ENCODE measurements at regions not wholly inside any gene's neighbourhood (a gene's known extent, or its start where the extent isn't known, plus 50 kb on each side); places are given as distances from the start of the nearest gene placed in this dataset.

- no peak for TF ChIP-seq CTCF (IDR thresholded peaks at IDR 0.05)
- TF ChIP-seq POLR2A (IDR thresholded peaks at IDR 0.05), result no peak
These were observed 307.9 kb upstream of the MDFIC2 start for GRCh38 chr3:70620367-70620766.

Data from thyroid gland (tissue), 4 donors.